C4-2B (cell line): ENCODE measurements at regions not wholly inside any gene's neighbourhood (a gene's known extent, or its start where the extent isn't known, plus 50 kb on each side); places are given as distances from the start of the nearest gene placed in this dataset.

ENCODE experiments used
- ZFX ChIP-seq: fragments of 450-650 bp; IDR thresholded peaks from 2 replicates; pipeline ENCODE4 v1.6.1; 2017
- TF ChIP-seq, protein P1 (sequence below): fragments of 450-650 bp; conservative IDR thresholded peaks from 2 replicates; pipeline ENCODE4 v1.5.1; 2017; ENCODE audit warnings: mild to moderate bottlenecking

DNA sequence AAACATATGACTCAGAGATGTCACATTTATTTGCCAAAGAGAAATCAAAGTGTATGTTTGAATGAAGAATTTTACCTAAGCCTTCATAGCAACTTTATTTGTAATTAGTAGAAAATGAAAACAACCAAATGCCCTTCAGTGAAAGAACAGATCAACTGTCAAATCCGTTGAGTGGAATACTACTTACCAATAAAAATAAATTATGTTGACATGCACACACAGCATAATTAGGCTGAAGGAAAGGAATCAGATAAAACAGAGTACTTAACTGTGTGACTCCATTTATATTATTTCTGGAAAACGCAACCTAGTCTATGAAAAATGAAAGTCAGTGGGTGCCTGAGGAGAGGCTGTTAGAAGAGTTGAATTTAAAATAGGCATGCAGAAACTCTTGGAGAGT, 1034.6 kb upstream of the PCDH9 start:
- TF ChIP-seq, protein P1, sequence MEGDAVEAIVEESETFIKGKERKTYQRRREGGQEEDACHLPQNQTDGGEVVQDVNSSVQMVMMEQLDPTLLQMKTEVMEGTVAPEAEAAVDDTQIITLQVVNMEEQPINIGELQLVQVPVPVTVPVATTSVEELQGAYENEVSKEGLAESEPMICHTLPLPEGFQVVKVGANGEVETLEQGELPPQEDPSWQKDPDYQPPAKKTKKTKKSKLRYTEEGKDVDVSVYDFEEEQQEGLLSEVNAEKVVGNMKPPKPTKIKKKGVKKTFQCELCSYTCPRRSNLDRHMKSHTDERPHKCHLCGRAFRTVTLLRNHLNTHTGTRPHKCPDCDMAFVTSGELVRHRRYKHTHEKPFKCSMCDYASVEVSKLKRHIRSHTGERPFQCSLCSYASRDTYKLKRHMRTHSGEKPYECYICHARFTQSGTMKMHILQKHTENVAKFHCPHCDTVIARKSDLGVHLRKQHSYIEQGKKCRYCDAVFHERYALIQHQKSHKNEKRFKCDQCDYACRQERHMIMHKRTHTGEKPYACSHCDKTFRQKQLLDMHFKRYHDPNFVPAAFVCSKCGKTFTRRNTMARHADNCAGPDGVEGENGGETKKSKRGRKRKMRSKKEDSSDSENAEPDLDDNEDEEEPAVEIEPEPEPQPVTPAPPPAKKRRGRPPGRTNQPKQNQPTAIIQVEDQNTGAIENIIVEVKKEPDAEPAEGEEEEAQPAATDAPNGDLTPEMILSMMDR: no peak
- no peak for TF ChIP-seq ZFX
